ENCODE measurements at regions not wholly inside any gene's neighbourhood (a gene's known extent, or its start where the extent isn't known, plus 50 kb on each side); places are given as distances from the start of the nearest gene placed in this dataset.

GRCh38 chr6:145055567-145055966 is 679.8 kb downstream of the EPM2A start:
- DNase-seq (ENCODE audit: low spot score): no peak

GRCh38 chr6:145060714-145061113 is 674.6 kb downstream of the EPM2A start:
- no peak for DNase-seq (ENCODE audit: low spot score)

GRCh38 chr6:145063091-145063490 is 672.2 kb downstream of the EPM2A start:
- DNase-seq (ENCODE audit: low spot score): no peak

- DNase-seq (ENCODE audit: low spot score): no peak
Measured at GRCh38 chr6:145067430-145067829, 667.9 kb downstream of the EPM2A start.

GRCh38 chr6:145068577-145068976 is 666.7 kb downstream of the EPM2A start:
- no peak for DNase-seq (ENCODE audit: low spot score)

GRCh38 chr6:145069966-145070365 is 665.4 kb downstream of the EPM2A start:
- no peak for DNase-seq (ENCODE audit: low spot score)

DNA sequence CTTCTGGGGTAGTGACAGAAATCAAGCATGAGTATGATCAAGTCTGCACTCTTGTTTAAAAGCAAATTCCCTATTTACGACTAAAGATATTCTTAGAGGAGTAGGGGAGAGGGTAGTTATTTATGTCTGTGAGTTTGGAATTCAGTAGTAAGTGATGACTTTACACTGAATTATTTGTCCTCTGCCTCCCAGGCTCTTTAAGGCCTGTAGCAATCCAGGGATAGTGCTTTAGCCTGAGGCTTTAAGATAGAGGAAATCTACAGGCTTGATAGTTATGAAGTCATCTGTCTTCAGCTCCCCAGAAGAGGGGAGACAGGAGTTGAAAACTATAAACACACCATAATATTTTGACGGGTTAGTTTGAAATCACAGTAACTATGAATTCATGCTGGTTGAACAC is 664.5 kb downstream of the EPM2A start:
- DNase-seq (ENCODE audit: low spot score): peak; percentile 79

DNA sequence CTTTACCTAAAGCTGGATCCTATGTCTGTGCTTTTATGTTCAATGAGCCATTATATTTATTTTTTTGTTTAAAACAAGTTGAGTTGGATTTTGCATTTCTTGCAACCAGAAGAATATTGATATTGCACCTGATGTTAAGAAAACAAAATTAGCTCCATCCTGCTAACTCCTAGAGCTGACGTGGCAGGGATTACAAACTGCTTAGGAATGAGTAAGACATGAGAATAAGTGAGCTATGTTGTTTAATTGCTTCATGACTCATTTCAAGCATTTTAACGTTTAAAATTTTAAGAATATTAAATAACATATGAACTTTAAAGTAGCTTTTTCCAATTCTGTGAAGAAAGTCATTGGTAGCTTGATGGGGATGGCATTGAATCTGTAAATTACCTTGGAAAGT is 663.5 kb downstream of the EPM2A start:
- DNase-seq (ENCODE audit: low spot score): no peak

GRCh38 chr6:145073811-145074210 is 661.5 kb downstream of the EPM2A start:
- DNase-seq (ENCODE audit: low spot score): no peak

DNA sequence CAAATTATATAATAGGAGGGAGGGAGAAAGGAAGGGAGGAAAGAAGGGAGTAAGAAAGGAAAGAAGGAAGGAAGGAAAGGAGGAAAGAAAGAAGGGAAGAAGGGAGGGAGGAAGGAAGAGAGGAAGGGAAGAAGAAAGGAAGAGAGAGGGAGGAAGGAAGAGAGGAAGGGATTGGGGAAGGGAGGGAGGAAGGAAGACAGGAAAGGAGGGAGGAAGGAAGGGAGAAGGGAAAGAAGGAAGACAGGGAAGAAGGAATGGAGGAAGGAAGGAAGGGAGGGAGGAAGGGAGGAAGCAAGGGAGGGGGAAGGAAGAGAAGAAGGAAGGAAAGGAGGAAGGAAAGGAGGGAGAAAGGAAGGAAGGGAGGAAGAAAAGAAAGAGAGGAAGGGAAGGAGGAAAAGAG is 660.5 kb downstream of the EPM2A start:
- no peak for DNase-seq (ENCODE audit: low spot score)

DNA sequence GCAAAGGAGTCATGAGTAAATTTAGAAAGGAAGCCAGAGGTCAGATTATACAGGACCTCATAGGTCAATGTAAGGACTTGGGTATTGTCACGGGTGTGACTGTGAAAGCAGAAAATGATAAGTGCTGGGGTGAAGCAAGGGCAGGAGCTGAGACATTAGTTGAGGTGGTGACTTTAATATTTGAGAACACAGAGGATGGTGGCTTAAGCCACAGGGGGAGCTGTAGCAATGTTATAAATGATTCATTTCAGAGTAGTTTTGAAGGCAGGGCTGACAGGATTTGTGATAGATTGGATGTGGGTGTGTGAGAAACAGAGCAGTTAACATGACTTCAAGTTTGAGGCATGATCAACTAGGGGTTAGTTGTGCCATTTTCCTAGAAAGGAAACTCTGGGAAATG is 659.9 kb downstream of the EPM2A start:
- no peak for DNase-seq (ENCODE audit: low spot score)

DNA sequence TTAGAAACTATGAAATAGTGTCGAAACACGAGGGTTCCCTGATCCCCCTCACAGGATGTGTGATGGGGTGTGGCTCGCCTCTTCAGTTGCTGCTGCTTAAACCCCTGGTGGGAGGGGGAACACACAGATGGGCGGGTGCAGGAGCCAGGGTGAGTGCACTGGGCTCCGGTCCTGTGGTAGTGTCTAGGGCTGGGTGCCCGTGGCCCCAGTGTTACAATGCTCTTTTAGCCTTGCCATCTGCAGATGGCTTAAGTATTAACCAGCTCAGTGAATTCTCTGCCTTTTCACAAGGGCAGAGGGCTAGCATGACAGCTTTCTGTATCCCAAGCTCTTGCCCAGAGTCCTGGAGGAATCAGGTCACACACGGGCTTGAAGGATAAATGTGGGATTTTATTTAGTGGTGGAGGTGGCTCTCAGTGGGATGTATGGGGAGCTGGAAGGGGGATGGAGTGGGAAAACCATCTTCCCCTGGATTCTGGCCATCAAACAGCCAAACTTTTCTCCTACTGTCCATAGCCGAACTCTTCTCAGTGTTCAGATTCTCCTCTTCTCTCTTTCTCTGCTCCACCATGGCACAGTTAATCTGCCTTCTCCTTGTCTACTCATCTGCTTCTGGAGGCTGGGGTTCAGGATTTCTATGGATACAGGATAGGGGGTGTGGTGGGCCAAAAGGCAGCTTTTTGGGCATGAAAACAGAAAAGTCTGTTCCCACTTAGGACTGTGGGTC is 659.0 kb downstream of the EPM2A start:
- DNase-seq (ENCODE audit: low spot score): no peak

DNA sequence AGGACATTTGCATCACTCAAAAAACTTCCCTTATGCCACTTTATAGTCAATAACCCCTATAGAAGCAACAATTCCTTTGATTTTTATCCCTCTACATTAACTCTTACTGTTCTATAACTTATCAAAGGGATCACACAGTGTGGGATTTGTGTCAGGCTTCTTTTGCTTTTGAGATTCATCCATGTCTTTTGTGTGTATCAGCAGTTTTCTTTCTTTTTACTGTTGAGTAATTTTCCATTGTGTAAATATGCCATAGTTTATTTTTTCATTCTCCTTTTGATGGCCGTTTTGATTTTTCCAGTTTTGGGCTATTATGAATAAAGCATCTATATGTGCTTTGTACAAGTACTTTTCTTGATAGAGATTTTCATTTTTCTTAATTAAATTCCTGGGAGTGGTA is 657.9 kb downstream of the EPM2A start:
- no peak for DNase-seq (ENCODE audit: low spot score)

DNA sequence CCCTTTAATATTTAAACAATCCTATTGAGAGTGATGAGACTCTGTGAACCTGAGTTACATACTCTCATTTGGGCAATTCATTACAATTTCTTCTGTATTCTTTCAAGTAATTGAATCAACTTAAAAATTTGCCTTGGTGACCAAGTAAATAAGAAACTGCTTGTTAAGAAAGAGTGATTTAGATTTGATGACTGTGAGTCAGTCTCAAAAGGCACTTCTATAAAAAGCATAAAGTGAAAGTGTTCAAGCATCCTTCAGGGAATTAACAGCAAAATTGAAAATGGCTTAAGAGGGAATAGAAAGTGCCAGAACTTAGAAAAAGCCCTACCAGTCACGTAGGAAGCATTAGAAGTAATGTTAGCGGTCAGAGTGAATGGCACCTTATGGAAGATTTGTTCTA is 654.7 kb downstream of the EPM2A start:
- DNase-seq (ENCODE audit: low spot score): no peak

DNA sequence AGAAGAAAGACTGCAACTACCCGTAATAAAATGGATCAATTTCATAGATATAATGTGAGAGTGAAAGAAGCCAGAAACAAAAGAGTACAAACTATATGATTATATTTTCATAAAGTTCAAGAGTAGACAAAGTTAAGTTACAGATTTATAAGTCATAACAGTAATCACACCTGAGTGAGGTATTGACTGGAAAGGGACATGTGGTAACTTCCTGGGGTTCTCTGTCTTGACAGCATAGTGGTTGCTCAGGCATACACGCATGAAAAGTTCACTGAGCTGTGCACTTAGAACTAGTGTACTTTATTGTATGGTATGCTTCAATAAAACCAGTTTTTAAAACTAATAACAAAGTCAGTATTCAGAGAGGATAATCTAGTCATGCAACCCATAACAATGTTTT is 653.6 kb downstream of the EPM2A start:
- DNase-seq (ENCODE audit: low spot score): no peak

GRCh38 chr6:145082359-145082758 is 653.0 kb downstream of the EPM2A start:
- DNase-seq (ENCODE audit: low spot score): no peak

GRCh38 chr6:145086197-145086596 is 649.1 kb downstream of the EPM2A start:
- no peak for DNase-seq (ENCODE audit: low spot score)

DNA sequence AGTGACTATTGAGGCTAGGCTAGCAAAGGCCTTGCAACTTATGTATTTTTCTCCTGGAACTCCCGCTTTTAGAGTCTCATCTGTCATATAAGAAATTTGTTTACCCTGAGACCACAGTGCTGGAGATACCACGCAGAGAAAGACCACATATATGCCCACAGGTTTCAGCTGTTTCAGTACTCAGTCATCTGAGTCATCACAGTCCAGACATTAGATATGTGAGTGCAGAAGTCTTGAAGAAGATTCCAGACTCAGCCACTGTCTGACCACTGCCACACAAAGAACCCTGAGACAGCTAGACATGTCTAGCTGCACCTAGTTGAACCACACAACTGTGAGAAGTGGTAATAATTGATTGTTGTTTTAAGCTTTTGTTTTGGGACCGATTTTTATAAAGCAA is 648.3 kb downstream of the EPM2A start:
- no peak for DNase-seq (ENCODE audit: low spot score)

- no peak for DNase-seq (ENCODE audit: low spot score)
Measured at GRCh38 chr6:145090801-145091585, 644.3 kb downstream of the EPM2A start.

DNA sequence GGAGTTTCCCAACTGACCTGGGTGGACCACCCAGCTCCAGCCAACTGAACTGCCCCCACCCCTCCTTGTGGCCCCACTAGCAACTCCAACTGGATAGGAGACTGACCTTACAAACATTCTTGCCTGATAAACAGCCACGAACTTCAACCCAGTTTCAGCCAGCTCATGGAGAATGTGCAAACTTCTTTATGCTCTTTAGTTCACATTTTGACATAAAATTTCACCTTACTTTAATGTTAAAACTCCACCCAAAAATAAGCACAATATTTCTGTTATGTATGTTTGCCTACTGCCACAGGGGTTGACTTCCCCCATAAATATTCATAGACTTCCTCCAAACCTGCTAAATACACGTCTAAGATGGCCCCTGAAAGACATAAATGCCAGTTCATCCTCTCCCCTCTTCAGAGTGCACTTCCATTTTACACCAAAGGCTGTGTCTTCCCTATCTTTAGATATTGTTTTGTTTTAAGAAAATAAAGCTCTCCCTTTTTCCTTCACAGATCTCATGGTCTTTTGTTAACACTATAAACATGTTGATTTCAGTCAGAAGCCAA is 643.7 kb downstream of the EPM2A start:
- DNase-seq (ENCODE audit: low spot score): no peak

DNA sequence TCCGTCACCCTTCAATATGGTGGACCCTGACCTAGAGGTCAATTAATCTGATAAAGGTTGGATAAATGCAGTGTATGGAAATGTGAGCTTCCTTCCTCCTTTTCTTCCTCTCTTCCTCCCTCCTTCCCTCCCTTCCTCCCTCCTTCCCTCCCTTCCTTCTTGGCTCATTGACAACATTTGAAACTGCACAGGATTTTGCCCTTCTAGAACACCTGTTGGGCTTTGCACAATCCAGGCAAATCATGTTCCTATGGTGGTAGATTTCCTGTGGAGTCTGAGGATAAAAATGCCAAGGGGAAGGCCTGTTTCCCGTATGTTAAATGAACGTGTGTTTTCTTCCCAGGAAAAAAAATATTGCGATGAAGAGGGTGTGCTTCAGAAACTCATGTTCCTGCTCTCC is 642.8 kb downstream of the EPM2A start:
- no peak for DNase-seq (ENCODE audit: low spot score)

DNA sequence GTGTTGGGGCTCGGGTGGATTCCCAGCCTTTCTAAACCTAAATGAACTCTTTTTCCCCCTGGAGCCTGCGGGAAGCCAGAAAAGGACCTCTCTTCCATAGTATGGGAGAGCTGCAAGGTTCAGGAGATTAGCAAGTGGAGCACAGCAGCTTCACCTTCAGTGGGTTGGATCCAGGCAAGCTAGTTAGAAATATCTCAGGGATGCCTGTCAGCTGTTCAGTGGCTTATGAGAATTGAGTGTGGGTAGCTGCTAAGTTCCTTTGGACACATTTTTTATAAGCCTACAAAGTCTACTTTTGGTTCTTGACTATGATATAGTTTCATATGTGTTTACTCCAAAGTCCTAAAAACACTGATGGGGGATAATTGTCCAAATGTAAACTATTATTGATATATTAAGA is 642.1 kb downstream of the EPM2A start:
- DNase-seq (ENCODE audit: low spot score): no peak

DNA sequence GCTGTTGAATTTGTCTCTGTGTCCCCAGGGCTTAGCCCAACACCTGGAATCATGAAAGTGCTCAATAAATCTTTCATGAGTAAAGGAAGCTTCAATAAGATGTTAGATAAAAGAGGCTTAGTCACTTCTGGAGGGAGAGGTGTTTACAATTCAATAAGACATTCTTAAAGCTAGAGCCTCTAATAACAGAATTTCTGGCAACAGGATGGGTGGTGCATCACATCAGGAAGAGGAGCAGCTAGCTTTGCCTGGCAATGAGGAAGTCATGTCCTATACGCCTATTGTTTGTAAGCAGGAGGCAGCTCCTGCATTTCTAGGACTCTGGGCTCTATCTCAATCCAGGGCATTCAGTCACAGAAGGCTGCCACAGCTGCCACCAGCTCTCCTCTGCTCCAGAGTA is 638.5 kb downstream of the EPM2A start:
- peak; percentile 3 for DNase-seq (ENCODE audit: low spot score)
